ENCODE measurements at regions not wholly inside any gene's neighbourhood (a gene's known extent, or its start where the extent isn't known, plus 50 kb on each side); places are given as distances from the start of the nearest gene placed in this dataset.

DNA sequence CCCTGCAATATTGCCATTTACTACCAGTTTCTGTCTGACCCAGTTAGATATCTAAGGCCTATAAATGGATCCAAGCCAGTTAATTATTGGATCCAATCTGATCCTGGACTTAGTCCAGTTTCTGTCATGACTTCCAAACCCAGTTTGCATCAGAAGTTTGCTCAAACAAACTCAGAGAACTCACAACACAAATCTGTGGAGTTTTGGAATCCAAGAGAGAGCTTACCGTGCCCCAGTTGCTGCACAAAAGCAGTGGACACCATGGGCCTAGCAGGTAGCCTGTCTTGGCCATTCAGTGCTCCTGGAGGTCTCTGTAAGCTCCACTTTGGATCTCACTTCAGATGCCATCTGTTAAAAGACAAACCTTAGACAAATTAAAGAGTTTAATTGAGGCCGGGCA lies 174.5 kb downstream of the AASDH start:
- H3K9me3 Mint-ChIP-seq = peaks cover 6% of the 10 kb centered on the region
- ChIA-PET POLR2A (no interaction called here), CTCF (no interaction called here)
- H3K4me1 Mint-ChIP-seq = no peaks in the 10 kb centered on the region
- no peak overlapping the region for H3K4me3 Mint-ChIP-seq
- no peaks in the 10 kb centered on the region for H3K36me3 Mint-ChIP-seq (ENCODE audit: low read depth)
- no peak overlapping the region for H3K27ac Mint-ChIP-seq
- DNase-seq = no peak
- H3K27me3 Mint-ChIP-seq = peaks cover 4% of the 10 kb centered on the region

DNA sequence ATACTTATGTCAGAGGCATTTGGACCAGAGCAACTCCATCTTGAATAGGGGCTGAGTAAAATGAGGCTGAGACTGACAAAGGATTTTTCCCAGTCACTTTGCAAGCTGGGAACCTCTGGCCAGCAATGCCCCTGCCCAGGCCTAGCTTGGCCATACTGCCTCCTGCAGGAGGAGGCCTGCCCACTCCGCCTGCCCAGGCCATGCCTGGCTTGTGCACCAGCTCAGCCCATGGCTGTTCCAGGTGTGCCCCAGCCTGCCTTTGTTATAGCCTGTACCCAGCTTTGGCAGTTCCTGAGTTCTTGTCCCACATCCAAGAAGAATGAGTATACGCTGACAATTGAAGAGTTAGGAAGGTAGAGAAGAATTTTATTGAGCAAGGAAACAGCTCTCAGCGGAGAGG lies 176.1 kb downstream of the AASDH start:
- H3K4me1 Mint-ChIP-seq = no peaks in the 10 kb centered on the region
- POLR2A ChIA-PET = no interaction called here
- H3K27me3 Mint-ChIP-seq = peaks cover 4% of the 10 kb centered on the region
- CTCF ChIA-PET = no interaction called here
- peaks cover 6% of the 10 kb centered on the region for H3K9me3 Mint-ChIP-seq
- no peak overlapping the region for H3K27ac Mint-ChIP-seq
- no peak overlapping the region for H3K4me3 Mint-ChIP-seq
- no peaks in the 10 kb centered on the region for H3K36me3 Mint-ChIP-seq (ENCODE audit: low read depth)
- no peak for DNase-seq

DNA sequence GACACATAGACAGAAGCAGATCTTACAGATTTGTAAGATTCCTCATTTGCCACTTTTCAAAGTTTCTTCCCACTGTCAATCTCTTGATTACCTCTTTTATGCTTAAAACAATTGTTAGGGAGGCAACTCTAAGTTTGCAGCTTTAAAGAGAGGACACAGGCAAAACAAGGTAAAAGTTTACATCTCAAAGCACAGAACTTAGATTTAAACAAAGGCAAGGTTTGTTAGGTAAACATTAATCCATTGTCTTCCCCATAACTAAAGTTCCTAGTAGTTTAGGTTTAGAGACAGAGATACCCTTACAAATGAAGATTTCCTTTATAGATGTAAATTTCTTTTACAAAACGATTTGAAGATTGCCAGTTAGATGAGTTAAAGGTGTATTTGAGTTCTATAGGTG lies 176.9 kb downstream of the AASDH start:
- H3K9me3 Mint-ChIP-seq = peaks cover 6% of the 10 kb centered on the region
- ChIA-PET CTCF (no interaction called here), POLR2A (no interaction called here)
- no peak overlapping the region for H3K27ac Mint-ChIP-seq
- no peaks in the 10 kb centered on the region for H3K4me1 Mint-ChIP-seq
- no peak for DNase-seq
- H3K4me3 Mint-ChIP-seq = no peak overlapping the region
- H3K27me3 Mint-ChIP-seq = peaks cover 4% of the 10 kb centered on the region
- no peaks in the 10 kb centered on the region for H3K36me3 Mint-ChIP-seq (ENCODE audit: low read depth)

DNA sequence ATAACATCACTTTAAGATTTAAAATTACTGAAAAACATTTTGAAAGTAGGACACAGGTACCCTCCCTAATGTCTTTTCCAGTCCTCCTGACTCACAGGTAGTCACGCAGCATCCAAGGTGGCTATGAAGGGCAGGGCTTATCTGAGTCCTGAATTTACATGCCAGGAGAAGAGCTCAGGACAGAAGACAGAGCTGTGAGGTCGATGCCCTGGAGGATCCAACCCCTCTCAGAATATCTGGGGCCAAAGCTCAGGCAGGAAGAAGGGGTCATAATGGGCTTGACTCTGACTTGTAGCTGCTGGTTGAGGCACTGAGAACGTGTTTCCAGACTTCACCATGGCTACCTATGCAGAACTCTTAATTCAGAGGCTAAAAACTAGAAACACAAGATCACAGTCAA lies 177.5 kb downstream of the AASDH start:
- Mint-ChIP-seq H3K4me3 (no peak overlapping the region), H3K4me1 (no peaks in the 10 kb centered on the region), H3K36me3 (ENCODE audit: low read depth) (no peaks in the 10 kb centered on the region), H3K27me3 (peaks cover 4% of the 10 kb centered on the region), H3K9me3 (peaks cover 6% of the 10 kb centered on the region), H3K27ac (no peak overlapping the region)
- CTCF ChIA-PET = no interaction called here
- no peak for DNase-seq
- POLR2A ChIA-PET = no interaction called here

DNA sequence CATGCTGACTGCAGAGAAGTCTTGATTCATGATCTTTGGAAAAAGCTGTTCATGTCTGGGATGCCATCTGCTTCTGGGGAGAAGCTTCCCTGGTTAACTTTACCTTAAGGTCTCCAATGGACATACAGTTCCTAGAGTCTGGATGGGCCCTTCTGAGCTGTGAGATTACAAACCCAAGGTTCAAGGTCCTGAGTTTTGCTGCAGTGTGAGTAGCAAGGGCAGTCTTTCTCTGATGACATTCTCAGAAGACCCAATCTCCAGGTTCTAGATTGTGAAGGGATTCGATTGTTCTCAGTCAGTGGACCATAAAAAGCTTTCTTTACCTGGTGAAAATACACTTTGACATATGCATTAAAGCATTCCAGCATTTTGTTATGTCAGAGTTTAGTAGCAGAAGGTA lies 179.2 kb downstream of the AASDH start:
- H3K9me3 Mint-ChIP-seq = peaks cover 6% of the 10 kb centered on the region
- no peak overlapping the region for H3K4me3 Mint-ChIP-seq
- no peak for DNase-seq
- H3K27me3 Mint-ChIP-seq = peaks cover 4% of the 10 kb centered on the region
- H3K36me3 Mint-ChIP-seq (ENCODE audit: low read depth) = no peaks in the 10 kb centered on the region
- no peaks in the 10 kb centered on the region for H3K4me1 Mint-ChIP-seq
- CTCF ChIA-PET = no interaction called here
- POLR2A ChIA-PET = no interaction called here
- no peak overlapping the region for H3K27ac Mint-ChIP-seq

DNA sequence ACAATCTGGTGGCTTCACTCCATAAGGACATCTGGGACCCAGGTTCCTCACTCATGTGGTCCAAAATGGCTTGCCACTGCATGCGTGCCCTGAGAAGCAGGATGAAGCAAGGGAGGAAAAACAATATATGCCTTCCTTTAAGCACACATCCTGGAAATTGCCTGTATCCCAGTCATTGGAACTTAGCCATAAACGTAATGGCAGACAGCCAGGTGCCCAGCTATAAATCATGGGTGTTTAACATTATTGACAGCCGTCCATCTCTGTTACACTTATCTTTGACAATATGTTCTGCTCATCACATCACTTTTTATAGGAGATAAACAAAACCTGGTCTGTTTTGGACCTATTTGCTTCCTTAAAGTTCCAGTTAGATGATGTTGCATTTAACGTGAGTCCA lies 181.0 kb downstream of the AASDH start:
- no peak overlapping the region for H3K27ac Mint-ChIP-seq
- H3K4me3 Mint-ChIP-seq = no peak overlapping the region
- H3K9me3 Mint-ChIP-seq = peaks cover under 1% of the 10 kb centered on the region
- H3K4me1 Mint-ChIP-seq = no peaks in the 10 kb centered on the region
- ChIA-PET POLR2A (no interaction called here), CTCF (no interaction called here)
- no peak for DNase-seq
- H3K36me3 Mint-ChIP-seq (ENCODE audit: low read depth) = no peaks in the 10 kb centered on the region
- H3K27me3 Mint-ChIP-seq = peaks cover 11% of the 10 kb centered on the region

DNA sequence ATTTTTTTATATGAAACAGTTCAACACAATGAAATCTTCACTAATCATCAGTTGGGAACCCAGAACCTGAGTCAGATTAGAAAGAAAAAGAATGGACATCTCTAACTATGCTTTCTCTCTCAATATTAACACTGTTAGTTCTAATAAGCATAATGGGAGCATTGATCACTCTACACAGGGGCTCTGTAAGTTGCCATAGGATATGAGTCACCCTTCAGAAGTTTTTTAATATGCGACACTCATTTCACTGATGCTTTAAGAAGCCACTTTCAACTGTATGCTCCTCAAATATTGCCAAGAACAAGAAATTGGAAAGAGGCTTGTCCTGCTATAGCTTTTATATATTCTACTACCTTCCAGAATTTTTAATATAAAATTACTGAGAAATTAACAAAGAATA lies 187.0 kb downstream of the AASDH start:
- Mint-ChIP-seq H3K4me1 (no peaks in the 10 kb centered on the region), H3K27me3 (peaks cover 16% of the 10 kb centered on the region), H3K36me3 (ENCODE audit: low read depth) (no peaks in the 10 kb centered on the region), H3K4me3 (no peak overlapping the region), H3K9me3 (no peaks in the 10 kb centered on the region), H3K27ac (no peak overlapping the region)
- POLR2A ChIA-PET = no interaction called here
- no peak for DNase-seq
- CTCF ChIA-PET = no interaction called here

DNA sequence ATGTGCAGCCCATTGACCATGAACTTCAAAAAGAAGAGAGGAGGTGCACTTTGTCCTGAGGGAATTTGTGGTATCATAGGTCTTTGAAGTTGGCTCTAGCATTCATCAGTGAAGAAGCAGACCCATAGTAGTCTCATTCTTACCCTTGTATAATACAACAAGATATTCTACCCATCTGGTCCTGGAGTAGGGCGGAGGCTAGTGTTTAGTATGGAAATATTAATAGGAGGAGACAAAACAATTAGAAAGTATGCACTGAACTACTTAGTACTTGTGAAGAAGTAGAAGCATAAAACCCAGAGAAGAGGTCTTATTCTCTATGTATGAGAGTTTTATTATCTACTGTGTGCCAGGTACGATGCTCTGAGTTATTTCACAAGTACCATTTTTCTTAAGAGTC lies 189.0 kb downstream of the AASDH start:
- ChIA-PET POLR2A (no interaction called here), CTCF (no interaction called here)
- no peak for DNase-seq
- no peaks in the 10 kb centered on the region for H3K9me3 Mint-ChIP-seq
- no peaks in the 10 kb centered on the region for H3K36me3 Mint-ChIP-seq (ENCODE audit: low read depth)
- H3K27ac Mint-ChIP-seq = no peak overlapping the region
- H3K4me1 Mint-ChIP-seq = no peaks in the 10 kb centered on the region
- no peak overlapping the region for H3K4me3 Mint-ChIP-seq
- H3K27me3 Mint-ChIP-seq = peaks cover 16% of the 10 kb centered on the region

DNA sequence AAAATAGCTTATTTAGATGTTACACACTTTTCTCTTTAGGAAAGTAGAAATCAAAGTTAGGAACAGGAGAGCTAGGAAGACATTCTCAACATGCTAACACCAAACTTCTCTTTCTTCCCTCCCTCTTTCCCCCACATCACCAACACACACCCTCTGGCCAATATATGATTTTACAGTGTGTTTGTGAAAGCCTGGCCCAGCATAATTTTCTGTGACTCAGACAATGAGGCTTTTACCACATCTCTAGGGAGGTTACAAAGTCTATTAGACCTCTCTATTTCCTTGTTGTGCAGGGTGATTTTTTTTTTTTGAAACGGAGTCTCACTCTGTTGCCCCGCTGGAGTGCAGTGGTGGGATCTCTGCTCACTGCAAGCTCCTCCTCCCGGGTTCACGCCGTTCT lies 189.9 kb downstream of the AASDH start:
- peaks cover 20% of the 10 kb centered on the region for H3K27me3 Mint-ChIP-seq
- no peaks in the 10 kb centered on the region for H3K4me1 Mint-ChIP-seq
- POLR2A ChIA-PET = no interaction called here
- CTCF ChIA-PET = no interaction called here
- no peak overlapping the region for H3K27ac Mint-ChIP-seq
- peaks cover under 1% of the 10 kb centered on the region for H3K9me3 Mint-ChIP-seq
- H3K36me3 Mint-ChIP-seq (ENCODE audit: low read depth) = no peaks in the 10 kb centered on the region
- no peak for DNase-seq
- no peak overlapping the region for H3K4me3 Mint-ChIP-seq

DNA sequence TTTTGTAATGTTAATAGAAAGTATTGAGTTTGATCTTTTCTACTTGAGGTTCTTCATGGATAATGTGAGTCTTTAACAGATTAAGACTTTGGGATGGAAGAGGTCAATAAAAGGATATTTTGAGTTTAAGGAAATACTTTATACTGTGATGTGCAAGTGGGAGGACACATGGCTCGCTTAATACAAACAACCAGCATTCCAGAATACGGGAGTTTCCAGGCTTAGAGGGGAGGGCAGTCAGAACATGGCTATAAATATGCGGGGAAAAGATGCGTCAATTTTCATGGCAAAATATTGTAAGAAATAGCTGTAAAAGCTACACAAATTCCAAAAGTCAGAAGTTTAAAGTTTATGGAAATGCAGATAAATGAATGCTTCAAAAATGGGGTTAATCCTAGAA lies 192.3 kb downstream of the AASDH start:
- Mint-ChIP-seq H3K4me1 (no peaks in the 10 kb centered on the region), H3K27ac (no peak overlapping the region), H3K4me3 (no peak overlapping the region), H3K36me3 (ENCODE audit: low read depth) (no peaks in the 10 kb centered on the region), H3K9me3 (peaks cover 4% of the 10 kb centered on the region), H3K27me3 (peaks cover 7% of the 10 kb centered on the region)
- CTCF ChIA-PET = no interaction called here
- no peak for DNase-seq
- POLR2A ChIA-PET = no interaction called here

DNA sequence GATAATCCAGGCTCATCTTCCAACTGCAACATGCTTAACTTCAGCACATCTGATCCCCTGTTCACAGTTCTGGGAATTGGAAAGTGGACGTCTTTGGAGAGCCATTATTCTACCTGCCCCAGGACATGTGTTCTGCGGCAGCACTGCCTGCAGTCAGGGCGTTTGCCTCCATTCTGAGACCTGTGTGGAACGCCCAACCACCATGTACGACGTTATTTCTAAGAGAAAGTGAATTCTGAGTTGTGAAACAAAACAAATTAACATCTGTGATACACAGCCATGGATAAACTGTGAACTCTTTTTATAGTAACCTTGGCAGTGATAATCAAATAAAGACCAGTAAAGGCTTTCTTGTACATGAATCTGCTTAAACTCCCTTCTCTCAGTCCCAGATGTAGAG lies 195.8 kb downstream of the AASDH start:
- no peaks in the 10 kb centered on the region for H3K4me1 Mint-ChIP-seq
- POLR2A ChIA-PET = no interaction called here
- H3K4me3 Mint-ChIP-seq = no peak overlapping the region
- H3K27ac Mint-ChIP-seq = no peak overlapping the region
- CTCF ChIA-PET = no interaction called here
- no peak for DNase-seq
- peaks cover 4% of the 10 kb centered on the region for H3K9me3 Mint-ChIP-seq
- peaks cover 4% of the 10 kb centered on the region for H3K27me3 Mint-ChIP-seq
- no peaks in the 10 kb centered on the region for H3K36me3 Mint-ChIP-seq (ENCODE audit: low read depth)

DNA sequence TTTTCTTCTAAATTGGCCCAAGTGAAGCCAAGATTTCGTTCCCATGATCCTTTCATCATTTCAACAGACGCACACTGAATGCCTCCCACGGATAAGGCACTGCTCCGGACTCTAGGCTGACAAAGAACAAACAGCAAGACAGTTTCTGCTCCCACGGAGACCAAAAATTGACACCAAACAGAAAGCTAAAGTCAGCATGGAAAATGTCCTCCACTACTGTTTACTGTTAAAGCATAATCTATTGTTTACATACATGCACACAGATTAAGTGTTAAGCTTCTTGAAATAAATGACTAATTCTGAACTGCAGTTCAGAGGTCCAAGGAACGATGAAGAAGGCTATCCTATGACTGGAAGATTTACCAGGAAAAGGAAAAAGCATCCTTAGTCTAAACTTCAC lies 199.6 kb downstream of the AASDH start:
- POLR2A ChIA-PET = no interaction called here
- no peak for DNase-seq
- H3K9me3 Mint-ChIP-seq = peaks cover 4% of the 10 kb centered on the region
- H3K4me3 Mint-ChIP-seq = no peak overlapping the region
- CTCF ChIA-PET = no interaction called here
- no peaks in the 10 kb centered on the region for H3K4me1 Mint-ChIP-seq
- H3K36me3 Mint-ChIP-seq (ENCODE audit: low read depth) = no peaks in the 10 kb centered on the region
- peaks cover 1% of the 10 kb centered on the region for H3K27me3 Mint-ChIP-seq
- H3K27ac Mint-ChIP-seq = no peak overlapping the region

DNA sequence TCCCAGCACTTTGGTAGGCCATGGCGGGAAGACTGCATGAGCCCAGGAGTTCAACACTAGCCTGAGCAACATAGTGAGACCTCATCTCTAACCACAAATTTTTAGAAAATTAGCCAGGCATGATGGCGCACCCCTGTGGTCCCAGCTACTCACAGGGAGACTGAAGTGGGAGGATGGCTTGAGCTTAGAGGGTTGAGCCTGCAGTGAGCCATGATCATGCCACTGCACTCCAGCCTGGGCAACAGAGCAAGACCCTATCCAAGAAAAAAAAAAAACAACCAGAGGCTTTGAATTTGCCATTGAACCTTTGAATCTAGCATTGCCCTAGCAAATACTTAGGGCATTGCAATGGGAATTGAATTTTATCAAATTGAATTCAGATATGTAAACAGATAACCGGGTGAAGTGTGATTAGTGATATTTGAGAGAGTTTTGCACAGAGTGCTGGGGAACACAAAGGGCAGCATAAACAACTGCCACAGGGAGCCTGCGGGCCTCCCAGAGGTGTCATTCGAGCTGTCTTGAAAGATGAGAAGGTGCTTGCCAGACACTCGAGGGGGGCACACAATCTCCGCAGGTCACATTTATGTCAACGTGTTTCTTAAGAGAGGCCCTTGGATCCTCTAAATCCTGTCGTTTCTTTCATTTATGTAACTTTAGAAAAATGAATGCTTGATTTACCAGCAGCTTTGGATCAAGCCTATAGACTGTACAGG lies 200.3 kb downstream of the AASDH start:
- H3K27ac Mint-ChIP-seq = no peak overlapping the region
- no peaks in the 10 kb centered on the region for H3K36me3 Mint-ChIP-seq (ENCODE audit: low read depth)
- POLR2A ChIA-PET = no interaction called here
- CTCF ChIA-PET = no interaction called here
- H3K27me3 Mint-ChIP-seq = no peaks in the 10 kb centered on the region
- H3K9me3 Mint-ChIP-seq = peaks cover 2% of the 10 kb centered on the region
- H3K4me3 Mint-ChIP-seq = no peak overlapping the region
- no peak for DNase-seq
- H3K4me1 Mint-ChIP-seq = peaks cover 2% of the 10 kb centered on the region

DNA sequence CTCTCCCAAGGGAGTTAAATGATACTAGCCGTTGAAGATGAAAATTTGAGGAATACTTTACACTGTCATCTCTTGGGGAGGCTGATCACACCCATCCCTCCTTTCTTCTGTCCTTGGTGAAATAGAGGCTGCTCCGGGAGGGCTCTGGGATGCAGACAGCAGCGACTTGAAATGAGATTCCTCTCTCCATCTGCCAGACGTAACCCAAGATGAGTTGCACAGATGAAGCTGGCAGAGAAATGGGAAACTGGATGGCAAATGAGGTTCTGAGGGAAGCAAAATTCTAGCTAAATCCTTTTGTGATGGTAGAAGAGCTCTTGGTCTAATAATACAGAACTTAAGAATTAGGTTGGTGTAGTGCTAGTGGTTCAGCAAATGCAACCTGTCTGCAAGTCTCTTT lies 201.4 kb downstream of the AASDH start:
- H3K36me3 Mint-ChIP-seq (ENCODE audit: low read depth) = no peaks in the 10 kb centered on the region
- H3K27me3 Mint-ChIP-seq = no peaks in the 10 kb centered on the region
- peaks cover 13% of the 10 kb centered on the region for H3K4me1 Mint-ChIP-seq
- no peak overlapping the region for H3K27ac Mint-ChIP-seq
- CTCF ChIA-PET = no interaction called here
- H3K4me3 Mint-ChIP-seq = no peak overlapping the region
- no peak for DNase-seq
- H3K9me3 Mint-ChIP-seq = no peaks in the 10 kb centered on the region
- POLR2A ChIA-PET = no interaction called here

DNA sequence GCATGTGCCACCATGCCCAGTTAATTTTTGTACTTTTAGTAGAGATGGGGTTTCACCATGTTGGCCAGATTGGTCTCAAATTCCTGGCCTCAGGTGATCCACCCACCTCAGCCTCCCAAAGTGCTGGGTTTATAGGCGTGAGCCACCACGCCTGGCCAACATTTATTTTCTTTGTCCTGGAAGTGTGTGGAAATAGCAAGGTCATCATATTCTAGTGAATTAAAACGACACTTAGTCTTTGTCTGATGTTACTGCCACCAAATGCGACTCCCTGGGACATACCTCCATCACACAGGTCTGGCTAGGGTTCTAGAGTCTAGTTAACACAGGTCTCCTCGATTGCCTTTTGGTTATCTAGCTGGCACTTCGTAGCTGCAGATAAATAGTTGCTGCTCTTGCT lies 203.1 kb downstream of the AASDH start:
- H3K27ac Mint-ChIP-seq = no peak overlapping the region

More for the DNA sequence above, 203.1 kb downstream of the AASDH start:
- Mint-ChIP-seq H3K9me3 (no peaks in the 10 kb centered on the region), H3K4me3 (no peak overlapping the region), H3K4me1 (peaks cover 16% of the 10 kb centered on the region), H3K36me3 (ENCODE audit: low read depth) (no peaks in the 10 kb centered on the region), H3K27me3 (no peaks in the 10 kb centered on the region)
- ChIA-PET CTCF (no interaction called here), POLR2A (no interaction called here)
- no peak for DNase-seq

Measured in activated CD4-positive, alpha-beta memory T cell treated with anti-CD3 and anti-CD28 coated beads, Interleukin-2, amount 10 ng/mL, durations not matched to agents 7 days and 5 days (primary cell).